ENCODE measurements at regions not wholly inside any gene's neighbourhood (a gene's known extent, or its start where the extent isn't known, plus 50 kb on each side); places are given as distances from the start of the nearest gene placed in this dataset.

DNA sequence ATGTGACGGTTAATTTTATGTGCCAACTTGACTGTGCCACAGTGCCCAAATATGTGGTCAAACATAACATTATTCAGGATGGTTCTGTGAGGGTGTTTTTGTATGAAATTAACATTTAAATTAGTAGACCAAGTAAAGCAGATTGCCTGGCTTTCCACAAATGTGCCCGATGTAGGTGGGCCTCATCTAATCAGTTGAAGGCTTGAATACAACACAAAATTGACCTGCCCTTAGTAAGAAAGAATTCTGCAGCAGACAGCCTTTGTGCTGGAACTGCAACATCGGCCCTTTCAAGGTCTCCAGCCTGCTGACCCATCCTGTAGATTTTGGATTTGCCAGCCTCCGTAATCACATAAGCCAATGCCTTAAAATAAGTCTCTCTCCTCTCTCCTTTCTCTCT lies 215.9 kb downstream of the MEX3B start:
- TF ChIP-seq, protein P1, sequence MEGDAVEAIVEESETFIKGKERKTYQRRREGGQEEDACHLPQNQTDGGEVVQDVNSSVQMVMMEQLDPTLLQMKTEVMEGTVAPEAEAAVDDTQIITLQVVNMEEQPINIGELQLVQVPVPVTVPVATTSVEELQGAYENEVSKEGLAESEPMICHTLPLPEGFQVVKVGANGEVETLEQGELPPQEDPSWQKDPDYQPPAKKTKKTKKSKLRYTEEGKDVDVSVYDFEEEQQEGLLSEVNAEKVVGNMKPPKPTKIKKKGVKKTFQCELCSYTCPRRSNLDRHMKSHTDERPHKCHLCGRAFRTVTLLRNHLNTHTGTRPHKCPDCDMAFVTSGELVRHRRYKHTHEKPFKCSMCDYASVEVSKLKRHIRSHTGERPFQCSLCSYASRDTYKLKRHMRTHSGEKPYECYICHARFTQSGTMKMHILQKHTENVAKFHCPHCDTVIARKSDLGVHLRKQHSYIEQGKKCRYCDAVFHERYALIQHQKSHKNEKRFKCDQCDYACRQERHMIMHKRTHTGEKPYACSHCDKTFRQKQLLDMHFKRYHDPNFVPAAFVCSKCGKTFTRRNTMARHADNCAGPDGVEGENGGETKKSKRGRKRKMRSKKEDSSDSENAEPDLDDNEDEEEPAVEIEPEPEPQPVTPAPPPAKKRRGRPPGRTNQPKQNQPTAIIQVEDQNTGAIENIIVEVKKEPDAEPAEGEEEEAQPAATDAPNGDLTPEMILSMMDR (conservative IDR thresholded peaks at IDR 0.05 in 1 of 2, IDR thresholded peaks at IDR 0.05 in 1 of 2; ENCODE audit: extremely low read depth in 1 of 2, insufficient read depth in 1 of 2, low read depth in 1 of 2, low read length in 2 of 2) = no peak
- TF ChIP-seq EZH2 (IDR thresholded peaks at IDR 0.05; ENCODE audit: borderline replicate concordance, low read length) = no peak
